ENCODE measurements at regions not wholly inside any gene's neighbourhood (a gene's known extent, or its start where the extent isn't known, plus 50 kb on each side); places are given as distances from the start of the nearest gene placed in this dataset.

DNA sequence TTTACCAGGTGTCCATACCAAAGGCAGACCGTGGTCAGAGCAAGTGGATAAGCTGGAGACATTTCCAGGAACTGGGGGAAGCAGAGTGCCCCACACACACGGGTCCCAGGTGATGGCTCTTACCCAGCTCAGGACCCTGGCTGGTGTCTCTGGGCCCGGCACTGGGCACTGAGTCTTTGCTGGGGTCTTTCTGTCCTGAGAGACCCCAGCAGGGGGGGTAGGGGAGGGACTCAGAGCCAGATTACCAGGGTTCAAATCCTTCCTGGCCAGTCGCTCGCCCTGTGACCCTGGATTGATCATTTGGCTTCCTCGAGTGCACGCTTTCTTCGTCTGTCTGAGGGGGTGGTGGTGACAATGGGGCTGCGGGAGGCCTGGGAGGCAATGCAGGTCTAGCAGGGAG, 95.7 kb downstream of the PLXNA1 start:
- no peaks in the 10 kb centered on the region for H3K36me3 ChIP-seq (ENCODE audit: control insufficient read depth, insufficient read depth, low read length)
- no peak overlapping the region for H2AFZ ChIP-seq
- no peak overlapping the region for H3K9ac ChIP-seq
- TF ChIP-seq, protein P1, sequence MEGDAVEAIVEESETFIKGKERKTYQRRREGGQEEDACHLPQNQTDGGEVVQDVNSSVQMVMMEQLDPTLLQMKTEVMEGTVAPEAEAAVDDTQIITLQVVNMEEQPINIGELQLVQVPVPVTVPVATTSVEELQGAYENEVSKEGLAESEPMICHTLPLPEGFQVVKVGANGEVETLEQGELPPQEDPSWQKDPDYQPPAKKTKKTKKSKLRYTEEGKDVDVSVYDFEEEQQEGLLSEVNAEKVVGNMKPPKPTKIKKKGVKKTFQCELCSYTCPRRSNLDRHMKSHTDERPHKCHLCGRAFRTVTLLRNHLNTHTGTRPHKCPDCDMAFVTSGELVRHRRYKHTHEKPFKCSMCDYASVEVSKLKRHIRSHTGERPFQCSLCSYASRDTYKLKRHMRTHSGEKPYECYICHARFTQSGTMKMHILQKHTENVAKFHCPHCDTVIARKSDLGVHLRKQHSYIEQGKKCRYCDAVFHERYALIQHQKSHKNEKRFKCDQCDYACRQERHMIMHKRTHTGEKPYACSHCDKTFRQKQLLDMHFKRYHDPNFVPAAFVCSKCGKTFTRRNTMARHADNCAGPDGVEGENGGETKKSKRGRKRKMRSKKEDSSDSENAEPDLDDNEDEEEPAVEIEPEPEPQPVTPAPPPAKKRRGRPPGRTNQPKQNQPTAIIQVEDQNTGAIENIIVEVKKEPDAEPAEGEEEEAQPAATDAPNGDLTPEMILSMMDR (IDR thresholded peaks at IDR 0.05), result no peak
- H3K4me1 ChIP-seq, result peaks cover 16% of the 10 kb centered on the region
- no peak overlapping the region for H3K4me3 ChIP-seq (ENCODE audit: low read depth, low read length)
- no peaks in the 10 kb centered on the region for H3K79me2 ChIP-seq
- H3K27me3 ChIP-seq (ENCODE audit: control insufficient read depth, insufficient read depth, low read length), result no peaks in the 10 kb centered on the region
- no peak overlapping the region for H3K27ac ChIP-seq
- H3K4me2 ChIP-seq (ENCODE audit: low read length), result no peak overlapping the region
- H3K9me3 ChIP-seq (ENCODE audit: control insufficient read depth, low read length), result no peaks in the 10 kb centered on the region

DNA sequence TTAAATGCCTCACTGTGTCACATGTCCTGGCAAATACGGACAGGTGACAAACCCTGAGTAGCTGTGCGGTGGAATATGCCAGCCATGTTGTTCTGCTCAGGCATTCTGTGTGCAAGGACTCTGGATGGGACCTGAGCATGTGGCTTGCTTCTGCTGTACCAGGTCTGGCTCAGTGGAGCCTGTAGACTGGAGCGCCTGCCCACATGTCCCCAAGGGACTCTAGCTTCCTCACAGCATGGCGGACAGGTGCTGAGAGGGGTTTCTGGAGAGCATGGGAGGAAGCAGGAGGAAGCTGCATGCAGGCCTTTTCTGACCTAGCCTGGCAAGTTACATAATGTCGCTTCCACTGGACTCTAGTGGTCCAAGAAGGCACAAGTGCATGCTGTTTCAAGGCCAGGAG, 96.3 kb downstream of the PLXNA1 start:
- no peaks in the 10 kb centered on the region for H3K9me3 ChIP-seq (ENCODE audit: control insufficient read depth, low read length)
- H3K4me2 ChIP-seq (ENCODE audit: low read length), result no peak overlapping the region
- H2AFZ ChIP-seq, result no peak overlapping the region
- no peak overlapping the region for H3K27ac ChIP-seq
- no peaks in the 10 kb centered on the region for H3K36me3 ChIP-seq (ENCODE audit: control insufficient read depth, insufficient read depth, low read length)
- no peaks in the 10 kb centered on the region for H3K79me2 ChIP-seq
- H3K27me3 ChIP-seq (ENCODE audit: control insufficient read depth, insufficient read depth, low read length), result no peaks in the 10 kb centered on the region
- TF ChIP-seq, protein P1 (IDR thresholded peaks at IDR 0.05), result no peak
- H3K4me1 ChIP-seq, result peaks cover 10% of the 10 kb centered on the region
- no peak overlapping the region for H3K9ac ChIP-seq
- H3K4me3 ChIP-seq (ENCODE audit: low read depth, low read length), result no peak overlapping the region

DNA sequence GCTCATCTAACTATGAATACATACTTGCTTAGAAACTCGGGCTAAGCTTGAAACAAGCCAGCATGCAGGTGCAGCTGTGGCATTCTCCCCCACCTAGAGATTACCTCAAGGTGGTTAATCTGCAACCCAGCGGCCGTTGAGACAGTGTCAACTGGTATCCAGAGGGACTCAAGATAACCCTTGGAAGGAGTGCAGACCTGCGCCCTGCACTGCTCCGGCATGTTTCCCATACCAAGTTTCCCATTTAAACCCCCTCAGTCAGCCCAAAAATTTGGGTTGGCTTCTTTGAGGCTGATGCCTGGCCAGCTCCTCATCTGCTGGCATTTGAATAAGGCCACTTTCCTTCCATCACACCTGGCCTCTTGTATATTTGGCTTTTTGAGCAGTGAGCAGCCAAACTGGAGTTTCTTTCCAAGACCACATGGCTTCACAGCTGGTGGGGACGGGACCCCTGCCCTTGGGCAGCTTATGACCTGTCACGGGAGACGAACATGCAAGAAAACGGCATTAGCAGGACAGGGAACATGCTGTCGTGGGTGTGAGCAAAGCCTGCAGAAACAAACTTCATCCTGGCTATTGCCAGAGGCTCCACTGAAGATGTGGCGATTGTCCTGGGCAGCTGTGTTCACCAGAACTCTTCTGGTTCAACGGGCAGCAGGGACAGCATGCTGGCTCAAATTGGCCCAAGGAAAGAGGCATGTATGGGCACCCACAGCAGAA, 98.2 kb downstream of the PLXNA1 start:
- H3K27ac ChIP-seq, result no peak overlapping the region
- TF ChIP-seq, protein P1 (IDR thresholded peaks at IDR 0.05), result no peak
- H3K4me2 ChIP-seq (ENCODE audit: low read length), result no peak overlapping the region
- no peak overlapping the region for H2AFZ ChIP-seq
- H3K36me3 ChIP-seq (ENCODE audit: control insufficient read depth, insufficient read depth, low read length), result no peaks in the 10 kb centered on the region
- no peaks in the 10 kb centered on the region for H3K4me1 ChIP-seq
- H3K9me3 ChIP-seq (ENCODE audit: control insufficient read depth, low read length), result no peaks in the 10 kb centered on the region
- H3K4me3 ChIP-seq (ENCODE audit: low read depth, low read length), result no peak overlapping the region
- no peak overlapping the region for H3K9ac ChIP-seq
- no peaks in the 10 kb centered on the region for H3K27me3 ChIP-seq (ENCODE audit: control insufficient read depth, insufficient read depth, low read length)
- no peaks in the 10 kb centered on the region for H3K79me2 ChIP-seq

DNA sequence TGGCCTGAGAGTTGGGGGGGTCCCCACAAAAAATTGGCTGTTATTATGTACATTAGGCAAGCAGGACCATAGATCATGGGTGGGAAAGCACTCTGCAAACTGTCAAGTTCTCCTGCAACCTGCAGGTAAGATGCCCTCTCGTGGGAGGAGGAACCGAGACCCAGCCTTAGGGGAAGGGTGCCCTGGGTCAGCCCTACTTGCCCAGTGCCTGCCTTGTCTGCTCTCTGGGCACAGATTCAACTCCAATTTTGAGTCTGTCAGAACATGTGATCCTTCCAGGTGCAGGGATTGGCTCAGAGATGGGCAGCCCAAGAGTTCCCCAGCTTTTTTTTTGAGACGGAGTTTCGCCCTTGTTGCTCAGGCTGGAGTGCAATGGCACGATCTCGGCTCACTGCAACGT, 99.2 kb downstream of the PLXNA1 start:
- H3K9ac ChIP-seq, result no peak overlapping the region
- no peak overlapping the region for H3K4me2 ChIP-seq (ENCODE audit: low read length)
- no peaks in the 10 kb centered on the region for H3K9me3 ChIP-seq (ENCODE audit: control insufficient read depth, low read length)
- TF ChIP-seq, protein P1 (IDR thresholded peaks at IDR 0.05), result no peak
- no peak overlapping the region for H3K27ac ChIP-seq
- H3K4me1 ChIP-seq, result no peaks in the 10 kb centered on the region
- H3K79me2 ChIP-seq, result no peaks in the 10 kb centered on the region
- no peak overlapping the region for H3K4me3 ChIP-seq (ENCODE audit: low read depth, low read length)
- no peak overlapping the region for H2AFZ ChIP-seq
- H3K36me3 ChIP-seq (ENCODE audit: control insufficient read depth, insufficient read depth, low read length), result no peaks in the 10 kb centered on the region
- no peaks in the 10 kb centered on the region for H3K27me3 ChIP-seq (ENCODE audit: control insufficient read depth, insufficient read depth, low read length)

DNA sequence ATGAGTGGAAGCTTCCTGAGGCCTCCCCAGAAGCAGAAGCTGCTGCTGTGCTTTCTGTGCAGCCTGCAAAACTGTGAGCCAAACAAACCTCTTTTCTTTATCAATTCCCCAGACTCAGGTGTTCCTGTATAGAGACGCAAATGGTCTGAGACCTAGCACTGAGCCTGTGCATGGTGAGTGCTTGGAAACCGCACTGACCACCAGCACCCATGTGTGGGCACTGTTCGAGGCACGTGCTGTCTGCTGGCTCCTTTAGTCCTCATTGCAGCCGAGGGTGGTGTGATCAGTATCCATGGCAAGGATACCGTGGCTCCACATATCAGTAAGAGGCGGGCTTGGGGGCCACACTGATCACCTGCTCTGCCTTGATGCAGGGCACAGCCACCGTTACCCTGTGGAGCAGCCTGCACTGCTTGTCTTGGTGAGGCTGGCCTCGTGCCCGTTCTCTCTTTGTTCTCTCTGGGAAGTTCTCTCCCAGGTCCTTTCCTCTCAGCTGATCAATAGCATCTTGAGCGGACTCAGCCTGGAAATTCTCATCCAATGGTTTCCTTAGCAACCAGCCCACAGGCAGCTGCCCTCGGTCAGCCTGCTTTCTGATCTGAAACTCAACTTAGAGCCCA, 101.0 kb downstream of the PLXNA1 start:
- Histone ChIP-seq H3K36me3 (ENCODE audit: control insufficient read depth, insufficient read depth, low read length) (no peaks in the 10 kb centered on the region), H2AFZ (no peak overlapping the region), H3K9ac (no peak overlapping the region), H3K4me2 (ENCODE audit: low read length) (no peak overlapping the region), H3K27me3 (ENCODE audit: control insufficient read depth, insufficient read depth, low read length) (no peaks in the 10 kb centered on the region), H3K9me3 (ENCODE audit: control insufficient read depth, low read length) (no peaks in the 10 kb centered on the region), H3K4me1 (no peaks in the 10 kb centered on the region), H3K4me3 (ENCODE audit: low read depth, low read length) (no peak overlapping the region), H3K27ac (no peak overlapping the region), H3K79me2 (no peaks in the 10 kb centered on the region)
- TF ChIP-seq, protein P1 (IDR thresholded peaks at IDR 0.05), result no peak
